Fibroblast of mammary gland (primary cell): ENCODE measurements at regions not wholly inside any gene's neighbourhood (a gene's known extent, or its start where the extent isn't known, plus 50 kb on each side); places are given as distances from the start of the nearest gene placed in this dataset.

Experiments used
- DNase-seq: peaks from one replicate; pipeline ENCODE4 v3.0.0-alpha.2; 2010; ENCODE audit warnings: low read depth
- H3K4me3 ChIP-seq: 2 replicates; pipeline ENCODE4 v1.5.1; 2011; ENCODE audit warnings: low read depth, mild to moderate bottlenecking, low read length, moderate library complexity; ENCODE audit not compliant: control insufficient read depth
- CTCF ChIP-seq: conservative IDR thresholded peaks from 2 replicates; pipeline ENCODE4 v1.5.1; 2011; ENCODE audit warnings: low read depth, low read length, inconsistent platforms; ENCODE audit not compliant: control insufficient read depth, insufficient read depth

DNA sequence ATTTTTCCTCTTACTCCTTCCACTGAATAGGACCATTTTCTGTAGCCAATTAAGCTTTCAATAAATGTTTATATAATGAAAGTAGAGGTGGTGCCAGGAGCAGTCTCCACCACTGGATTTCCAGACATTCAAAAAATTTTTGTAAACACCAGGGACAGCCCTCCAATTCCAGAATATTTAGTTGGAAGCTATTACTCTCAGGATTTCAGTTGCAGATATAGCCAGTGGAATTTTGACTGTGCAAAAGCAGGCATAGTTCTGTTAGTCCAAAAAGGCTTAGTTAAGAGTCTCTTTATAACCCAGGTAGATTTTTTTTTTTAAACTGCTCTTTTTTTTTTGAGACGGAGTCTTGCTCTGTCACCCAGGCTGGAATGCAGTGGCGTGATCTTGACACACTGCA lies 138.1 kb upstream of the DMRT1 start:
- no peak for TF ChIP-seq CTCF
- no peak for DNase-seq
- no peak overlapping the region for H3K4me3 ChIP-seq

DNA sequence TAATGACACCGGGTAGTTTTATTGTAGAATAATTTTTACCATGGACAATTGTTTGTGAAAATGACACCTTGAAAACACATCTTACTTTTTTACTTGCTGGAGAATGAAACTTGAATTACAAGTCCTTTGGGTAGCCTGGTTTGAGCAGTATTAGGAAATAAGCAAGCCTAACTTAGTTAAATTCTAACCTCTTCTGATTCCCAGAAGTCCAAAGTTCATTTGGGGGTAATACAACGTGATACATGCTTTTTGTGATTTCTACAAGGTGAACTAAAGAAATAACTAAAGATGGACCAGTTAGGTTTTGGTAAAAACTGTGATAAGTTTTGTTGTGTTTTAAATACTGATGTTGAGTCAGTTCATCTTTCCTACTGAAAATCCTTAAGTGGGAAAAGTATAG lies 135.4 kb upstream of the DMRT1 start:
- H3K4me3 ChIP-seq, result no peak overlapping the region
- no peak for TF ChIP-seq CTCF
- no peak for DNase-seq

DNA sequence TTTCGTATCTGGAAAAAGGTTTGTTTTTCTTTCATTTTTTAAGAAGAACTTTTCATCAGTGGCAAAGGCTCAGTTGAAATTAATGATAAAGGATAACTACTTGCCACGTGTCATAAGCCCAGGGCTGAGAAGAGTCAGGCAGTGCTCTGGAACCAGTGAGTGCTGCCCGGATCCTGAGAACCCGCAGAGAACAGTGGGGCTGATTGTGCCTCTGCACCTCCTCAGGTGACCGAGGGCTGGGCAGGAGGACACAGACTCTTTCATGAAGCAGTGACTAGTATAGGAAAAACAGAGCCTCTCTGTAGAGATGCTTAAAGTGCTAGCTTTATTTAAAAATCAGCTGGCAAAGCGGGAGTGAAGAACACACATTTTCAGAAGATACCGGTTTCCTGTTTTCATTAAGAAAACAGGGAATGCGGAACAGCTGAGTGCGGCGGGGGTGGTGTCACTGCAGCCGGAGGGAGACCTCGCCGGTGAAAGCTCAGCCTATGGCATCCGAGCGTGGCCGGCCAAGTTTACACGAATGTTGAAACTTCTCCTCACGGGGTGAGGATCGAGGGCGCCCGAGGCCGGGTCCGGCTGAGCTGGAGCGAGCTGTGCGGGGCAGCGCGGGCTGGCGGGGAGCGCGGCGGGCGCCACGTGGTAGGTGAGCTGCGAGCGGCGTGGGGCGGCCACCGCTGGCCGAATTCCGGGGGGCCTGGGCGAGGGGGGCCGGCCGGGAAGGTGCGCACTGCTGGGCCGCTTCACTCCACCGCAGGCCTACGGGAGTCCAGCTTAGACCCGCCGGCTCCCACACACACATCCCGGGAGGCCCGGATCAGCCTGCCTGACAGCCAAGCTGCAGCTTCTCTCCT lies 134.7 kb upstream of the DMRT1 start:
- no peak for TF ChIP-seq CTCF
- DNase-seq, result peak; percentile 64

DNA sequence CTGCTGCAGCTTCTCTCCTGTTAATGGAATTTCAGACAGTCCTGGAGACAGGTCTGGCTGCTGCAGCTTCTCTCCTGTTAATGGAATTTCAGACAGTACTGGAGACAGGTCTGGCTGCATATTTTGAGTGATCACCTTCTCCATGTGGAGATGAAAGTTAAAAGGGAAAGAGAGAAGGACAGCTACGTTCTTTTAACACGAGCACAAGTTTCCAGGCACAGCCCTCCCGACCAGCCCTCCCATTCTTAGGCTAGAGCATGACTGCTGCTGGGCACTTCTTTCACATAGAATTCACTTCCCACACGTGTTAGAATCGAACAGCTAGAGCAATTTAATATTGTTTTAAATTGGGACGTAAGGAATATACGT lies 133.3 kb upstream of the DMRT1 start:
- no peak for DNase-seq
- H3K4me3 ChIP-seq, result peak overlapping the region; percentile 59

More for the DNA sequence above, 134.7 kb upstream of the DMRT1 start:
- H3K4me3 ChIP-seq, result peak overlapping the region; percentile 57

DNA sequence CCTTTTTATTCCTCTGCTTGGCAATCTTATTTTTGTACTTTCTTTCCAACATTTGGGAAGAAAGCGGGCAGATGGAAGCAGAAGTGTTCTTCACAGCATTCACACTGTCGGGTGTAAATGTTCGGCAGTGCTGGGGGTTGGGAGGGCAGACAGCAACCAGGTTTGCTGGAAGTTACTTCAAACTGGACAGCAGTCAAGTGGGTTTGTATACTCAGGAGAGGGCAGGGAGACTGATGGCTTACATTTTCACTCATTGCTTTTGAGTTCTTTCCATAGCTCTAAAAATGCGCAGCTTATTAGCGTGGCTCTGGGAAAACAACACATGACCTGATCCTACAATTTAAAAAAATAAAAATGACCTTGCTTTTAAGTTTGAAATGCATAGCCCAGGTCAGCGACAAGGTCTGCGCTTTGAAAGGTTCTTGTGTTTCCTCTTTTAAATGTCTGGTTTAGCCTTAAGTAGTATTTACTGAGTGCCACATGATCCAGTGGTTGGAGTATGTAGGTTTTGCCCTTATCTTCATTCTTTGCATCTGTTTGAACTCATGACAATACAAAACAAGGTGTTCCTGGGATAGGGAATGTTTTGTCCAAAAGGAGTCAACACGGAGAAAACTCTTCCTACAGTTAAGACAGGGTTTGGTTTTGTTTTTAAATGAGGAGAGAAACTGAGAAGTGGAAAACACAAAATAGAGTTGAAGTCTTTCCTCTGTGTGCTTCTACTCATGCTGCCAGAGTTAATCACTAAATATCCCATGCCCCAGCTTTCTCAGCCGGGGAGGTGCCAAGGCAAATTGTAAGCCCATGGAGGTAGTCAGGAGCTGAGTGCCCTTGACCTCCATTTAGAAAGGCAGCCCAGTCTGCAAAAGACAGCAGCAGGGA lies 132.7 kb upstream of the DMRT1 start:
- H3K4me3 ChIP-seq, result peak overlapping the region; percentile 59

More for the DNA sequence above, 133.3 kb upstream of the DMRT1 start:
- TF ChIP-seq CTCF, result no peak

More for the DNA sequence above, 132.7 kb upstream of the DMRT1 start:
- no peak for TF ChIP-seq CTCF
- no peak for DNase-seq
